GM13976 (cell line): ENCODE measurements at regions not wholly inside any gene's neighbourhood (a gene's known extent, or its start where the extent isn't known, plus 50 kb on each side); places are given as distances from the start of the nearest gene placed in this dataset.

ENCODE experiments used
- DNase-seq: peaks from one replicate; pipeline ENCODE4 v3.0.0; 2012; ENCODE audit warnings: low spot score
- in situ Hi-C: fragments of 300-500 bp; cut with MboI; formaldehyde crosslinking; loops from one replicate; pipeline ENCODE4 v1.12.0; 2022; ENCODE audit warnings: low sequenced_read_pairs, mixed read lengths, inconsistent platforms; ENCODE audit not compliant: unreplicated experiment
- TF ChIP-seq, protein P1 (sequence below): IDR thresholded peaks from 2 replicates; pipeline ENCODE4 v1.5.1; 2012; ENCODE audit warnings: borderline replicate concordance, mild to moderate bottlenecking; ENCODE audit not compliant: insufficient read depth; ENCODE audit errors: extremely low read depth, missing control alignments, control extremely low read depth

- TF ChIP-seq, protein P1, sequence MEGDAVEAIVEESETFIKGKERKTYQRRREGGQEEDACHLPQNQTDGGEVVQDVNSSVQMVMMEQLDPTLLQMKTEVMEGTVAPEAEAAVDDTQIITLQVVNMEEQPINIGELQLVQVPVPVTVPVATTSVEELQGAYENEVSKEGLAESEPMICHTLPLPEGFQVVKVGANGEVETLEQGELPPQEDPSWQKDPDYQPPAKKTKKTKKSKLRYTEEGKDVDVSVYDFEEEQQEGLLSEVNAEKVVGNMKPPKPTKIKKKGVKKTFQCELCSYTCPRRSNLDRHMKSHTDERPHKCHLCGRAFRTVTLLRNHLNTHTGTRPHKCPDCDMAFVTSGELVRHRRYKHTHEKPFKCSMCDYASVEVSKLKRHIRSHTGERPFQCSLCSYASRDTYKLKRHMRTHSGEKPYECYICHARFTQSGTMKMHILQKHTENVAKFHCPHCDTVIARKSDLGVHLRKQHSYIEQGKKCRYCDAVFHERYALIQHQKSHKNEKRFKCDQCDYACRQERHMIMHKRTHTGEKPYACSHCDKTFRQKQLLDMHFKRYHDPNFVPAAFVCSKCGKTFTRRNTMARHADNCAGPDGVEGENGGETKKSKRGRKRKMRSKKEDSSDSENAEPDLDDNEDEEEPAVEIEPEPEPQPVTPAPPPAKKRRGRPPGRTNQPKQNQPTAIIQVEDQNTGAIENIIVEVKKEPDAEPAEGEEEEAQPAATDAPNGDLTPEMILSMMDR: no peak
- in situ Hi-C loops: no loop called here
- no peak for DNase-seq
These were observed 1630.4 kb upstream of the ACVR2A start for GRCh38 chr2:146214394-146214929.

- TF ChIP-seq, protein P1: no peak
- in situ Hi-C loops: no loop called here
These were observed 1631.2 kb upstream of the ACVR2A start for GRCh38 chr2:146213674-146214073.

GRCh38 chr2:146212602-146213001 lies 1632.2 kb upstream of the ACVR2A start:
- TF ChIP-seq, protein P1: no peak
- in situ Hi-C loops: no loop called here
- no peak for DNase-seq

More at GRCh38 chr2:146213674-146214073, 1631.2 kb upstream of the ACVR2A start:
- no peak for DNase-seq

GRCh38 chr2:146209842-146210275 lies 1635.0 kb upstream of the ACVR2A start:
- no peak for DNase-seq
- TF ChIP-seq, protein P1: no peak
- in situ Hi-C loops: no loop called here

GRCh38 chr2:146207901-146208300 lies 1636.9 kb upstream of the ACVR2A start:
- TF ChIP-seq, protein P1: no peak
- in situ Hi-C loops: no loop called here
- no peak for DNase-seq

- in situ Hi-C loops: no loop called here
- TF ChIP-seq, protein P1: no peak
- no peak for DNase-seq
These were observed 1637.4 kb upstream of the ACVR2A start for GRCh38 chr2:146207417-146207816.

DNA sequence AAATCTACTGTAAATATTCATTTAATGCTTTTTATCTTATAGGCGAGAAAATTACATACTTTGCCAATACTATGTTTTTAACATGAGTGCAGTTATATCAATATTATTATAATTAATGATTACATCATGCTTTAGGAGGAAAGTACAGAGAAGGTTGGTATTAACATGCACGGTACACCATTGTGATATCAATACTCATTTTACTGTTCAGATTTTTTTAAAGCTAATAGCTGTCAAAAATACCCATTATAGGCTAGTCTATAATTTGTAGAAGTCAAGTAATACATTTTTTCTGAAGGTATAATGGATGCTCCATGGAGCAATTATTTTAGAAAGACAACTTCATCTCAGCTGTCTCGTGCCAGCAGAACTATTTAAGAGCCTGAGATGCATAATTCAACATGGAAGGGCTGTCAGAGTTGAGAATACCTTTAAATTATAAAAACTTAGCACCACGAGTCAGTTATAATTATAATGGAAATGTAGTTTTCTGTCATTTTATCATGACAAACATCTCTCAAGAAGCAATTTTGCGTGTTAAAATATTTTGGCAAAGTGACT lies 1641.7 kb upstream of the ACVR2A start:
- in situ Hi-C loops: no loop called here
- TF ChIP-seq, protein P1: no peak
- DNase-seq: no peak
